ENCODE measurements at regions not wholly inside any gene's neighbourhood (a gene's known extent, or its start where the extent isn't known, plus 50 kb on each side); places are given as distances from the start of the nearest gene placed in this dataset.

DNA sequence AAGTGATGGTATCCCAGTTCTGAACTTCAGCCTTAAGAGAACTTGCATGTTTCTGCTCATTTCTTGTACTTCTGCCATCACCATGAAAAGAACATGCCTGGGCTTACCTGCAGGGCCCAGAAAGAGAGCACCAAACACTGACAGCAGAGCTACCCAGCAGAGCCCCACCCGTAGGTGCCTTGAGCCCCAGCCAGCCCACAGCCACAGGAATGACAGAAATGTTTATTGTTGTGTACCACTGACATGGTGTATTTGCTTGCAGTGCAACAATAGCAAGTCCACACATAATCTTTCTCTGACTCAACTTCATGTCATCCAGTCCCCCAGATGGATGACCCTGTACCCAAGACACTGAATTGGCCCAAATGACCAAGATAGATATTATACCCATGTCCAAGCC, 195.2 kb downstream of the TSHZ3 start:
- no peak for DNase-seq

DNA sequence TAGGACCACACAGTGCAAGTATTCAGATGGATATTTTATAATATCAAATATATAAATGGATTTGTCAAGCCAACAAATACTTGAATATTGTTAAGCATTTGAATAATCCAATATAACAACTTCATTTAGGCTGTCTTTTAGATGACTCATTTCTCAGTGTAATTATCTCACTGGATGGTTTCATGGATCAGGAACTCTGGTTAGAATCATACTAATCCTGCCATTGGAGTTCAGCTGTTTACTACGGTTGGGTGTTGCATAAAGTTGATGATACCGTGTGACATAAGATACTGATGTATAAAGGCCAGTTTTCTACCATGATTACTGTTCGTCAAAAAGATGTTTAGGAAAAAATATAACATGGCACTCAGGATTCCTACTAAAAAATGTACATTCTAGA, 196.3 kb downstream of the TSHZ3 start:
- no peak for DNase-seq

GRCh38 chr19:31149441-31149941, 199.7 kb downstream of the TSHZ3 start:
- DNase-seq = no peak

GRCh38 chr19:31148671-31149070, 200.6 kb downstream of the TSHZ3 start:
- no peak for DNase-seq

DNA sequence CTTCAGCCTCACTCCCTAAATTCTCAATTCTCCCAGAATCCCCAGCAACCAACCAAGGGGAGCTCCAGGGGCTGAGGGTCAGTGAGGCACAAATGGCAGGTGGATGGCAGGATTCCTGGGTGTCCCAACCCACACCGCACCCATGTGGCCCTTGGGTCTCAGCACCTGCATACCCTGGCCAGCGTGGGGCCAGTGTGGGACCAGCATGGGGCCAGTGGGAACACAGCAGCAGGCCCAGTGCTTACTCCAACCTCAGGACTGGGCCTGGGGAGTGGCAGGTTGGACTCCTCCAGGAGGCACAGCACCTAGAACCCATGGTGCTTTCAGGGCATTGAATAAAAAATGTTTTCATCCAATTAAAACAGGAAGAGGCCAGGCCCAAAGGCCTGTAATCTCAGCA, 202.0 kb downstream of the TSHZ3 start:
- DNase-seq = no peak

DNA sequence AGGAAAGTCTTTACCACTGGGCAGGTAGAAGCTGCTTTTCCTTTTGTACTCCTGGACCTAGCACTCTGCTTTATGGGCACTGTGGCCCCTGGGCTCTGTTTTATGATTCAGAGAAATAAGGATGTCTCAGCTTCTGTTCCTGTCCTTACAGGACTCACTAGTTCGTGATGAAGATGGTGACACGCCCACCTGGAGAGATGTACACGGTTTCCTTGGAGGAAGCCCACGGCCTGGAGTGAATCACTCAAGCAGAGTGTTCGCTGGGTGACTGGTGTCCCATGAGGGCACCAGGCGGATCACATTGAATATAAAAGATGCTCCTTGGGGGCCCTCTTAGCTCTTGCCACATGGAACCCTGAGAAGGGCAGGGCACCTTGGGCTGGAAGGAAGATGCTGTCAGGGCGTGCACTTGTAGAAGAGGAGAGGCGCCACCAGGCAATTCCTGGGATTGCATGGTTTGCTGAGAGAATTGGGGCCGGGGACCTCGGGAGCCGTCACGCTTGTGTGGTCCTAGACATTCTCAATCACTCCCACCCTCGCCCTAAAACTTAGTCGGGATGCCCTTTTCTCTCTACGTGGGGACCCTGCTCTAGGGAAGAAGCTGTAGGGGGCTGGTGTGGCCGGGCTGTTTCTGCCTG, 202.6 kb downstream of the TSHZ3 start:
- no peak for DNase-seq

- DNase-seq = no peak
Observed at GRCh38 chr19:31146015-31146414, 203.2 kb downstream of the TSHZ3 start.

GRCh38 chr19:31145007-31145406, 204.2 kb downstream of the TSHZ3 start:
- no peak for DNase-seq

DNA sequence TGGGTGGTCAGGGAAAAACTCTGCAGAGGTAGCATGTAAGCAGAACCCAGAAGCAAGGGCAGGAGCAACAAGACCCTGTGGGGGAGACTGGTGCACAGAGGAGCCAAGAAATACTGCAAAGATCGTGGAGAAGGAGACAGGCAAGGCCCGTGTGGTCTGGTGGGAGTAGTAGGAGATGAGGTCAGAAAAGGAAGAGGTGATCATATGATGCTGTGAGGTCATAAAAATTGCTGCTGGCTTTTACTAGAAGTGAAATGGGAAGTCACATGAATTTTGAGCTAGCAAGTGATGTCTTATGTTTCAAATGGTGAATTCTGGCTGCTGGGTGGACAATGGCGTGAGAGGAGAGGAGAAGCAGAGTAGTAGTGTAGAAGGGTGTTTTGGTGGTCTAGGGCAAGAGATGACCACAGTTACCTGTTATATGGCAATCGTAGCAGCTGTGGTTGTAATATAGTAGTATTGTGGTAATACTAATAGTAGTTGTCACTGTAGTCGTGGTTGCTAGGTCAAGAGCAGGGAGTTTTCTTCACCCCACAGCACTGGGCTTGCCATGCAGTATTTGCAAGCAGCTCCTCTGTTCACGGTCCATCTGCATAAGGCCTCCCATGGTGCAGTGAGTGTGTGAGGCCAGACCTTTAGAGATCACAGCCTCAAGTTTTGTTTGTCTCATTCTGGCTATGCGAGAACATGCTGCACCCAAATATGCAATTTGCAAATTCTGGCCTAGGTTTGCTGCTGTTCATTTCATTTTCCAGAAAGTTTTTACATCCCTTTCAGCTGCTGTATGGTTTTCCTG, 205.0 kb downstream of the TSHZ3 start:
- DNase-seq = no peak

- DNase-seq = no peak
Observed at GRCh38 chr19:31141301-31141700, 207.9 kb downstream of the TSHZ3 start.

GRCh38 chr19:31140717-31141116, 208.5 kb downstream of the TSHZ3 start:
- DNase-seq = no peak

GRCh38 chr19:31139871-31140505, 209.2 kb downstream of the TSHZ3 start:
- no peak for DNase-seq

DNA sequence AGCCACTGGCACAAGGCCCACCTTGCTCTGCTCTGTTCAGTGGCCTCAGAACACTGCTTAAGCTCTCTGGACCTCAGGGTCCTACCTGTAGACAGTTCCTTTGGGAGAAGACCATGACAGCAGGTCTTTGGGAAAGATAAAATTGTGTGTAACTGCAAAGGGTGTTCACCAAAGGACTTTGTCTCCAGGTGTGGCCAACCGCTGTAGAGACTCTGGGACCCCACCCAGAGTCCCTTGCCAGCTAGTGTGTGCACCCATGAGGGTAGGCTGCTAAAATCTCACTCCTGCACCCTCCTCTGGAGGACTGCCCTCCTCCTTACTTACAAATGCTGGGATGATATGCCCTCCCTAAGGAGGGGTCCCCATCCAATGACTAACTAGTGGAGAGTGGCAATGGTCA, 211.2 kb downstream of the TSHZ3 start:
- DNase-seq = no peak

- DNase-seq = no peak
Observed at GRCh38 chr19:31135841-31136240, 213.4 kb downstream of the TSHZ3 start.

- no peak for DNase-seq
Observed at GRCh38 chr19:31132753-31133110, 216.5 kb downstream of the TSHZ3 start.

DNA sequence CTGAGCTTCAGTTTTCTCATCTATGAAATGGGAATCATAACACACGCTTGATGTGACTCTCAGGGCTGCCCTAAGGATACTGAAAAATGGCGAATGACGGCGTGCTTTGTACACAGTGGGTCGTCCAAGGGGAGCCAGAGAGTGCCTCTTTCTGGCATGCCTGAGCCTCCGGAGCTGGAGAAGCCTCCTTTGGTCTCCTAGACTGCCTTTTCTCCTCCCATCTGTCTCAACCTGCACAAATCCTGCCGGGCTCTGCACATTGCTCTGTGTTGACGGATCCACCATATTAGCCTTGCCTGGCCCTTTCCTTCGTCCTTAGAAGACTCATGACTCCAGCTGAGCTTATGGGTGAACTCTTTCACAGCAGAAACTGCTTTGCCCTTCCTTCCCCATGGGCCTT, 220.9 kb downstream of the TSHZ3 start:
- DNase-seq = no peak

- no peak for DNase-seq
Observed at GRCh38 chr19:31127134-31127967, 221.9 kb downstream of the TSHZ3 start.

DNA sequence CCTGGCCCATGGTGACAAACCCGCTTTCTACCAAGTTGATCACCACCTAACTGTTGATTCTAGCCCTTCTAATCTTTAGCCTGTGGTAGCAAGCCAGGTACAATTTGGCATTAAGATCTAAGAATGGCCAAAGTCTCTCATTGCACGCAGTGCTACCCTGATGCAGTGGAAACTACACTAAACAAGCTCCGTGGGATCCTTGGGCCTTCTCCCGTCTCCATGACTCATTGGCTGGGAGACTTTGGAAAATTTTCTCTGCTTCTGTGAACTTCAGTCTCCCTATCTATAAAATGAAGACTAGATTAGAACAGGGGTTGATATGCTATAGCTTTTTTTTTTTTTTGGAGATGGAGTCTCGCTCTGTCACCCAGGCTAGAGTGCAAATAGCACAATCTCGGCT, 223.0 kb downstream of the TSHZ3 start:
- no peak for DNase-seq

DNA sequence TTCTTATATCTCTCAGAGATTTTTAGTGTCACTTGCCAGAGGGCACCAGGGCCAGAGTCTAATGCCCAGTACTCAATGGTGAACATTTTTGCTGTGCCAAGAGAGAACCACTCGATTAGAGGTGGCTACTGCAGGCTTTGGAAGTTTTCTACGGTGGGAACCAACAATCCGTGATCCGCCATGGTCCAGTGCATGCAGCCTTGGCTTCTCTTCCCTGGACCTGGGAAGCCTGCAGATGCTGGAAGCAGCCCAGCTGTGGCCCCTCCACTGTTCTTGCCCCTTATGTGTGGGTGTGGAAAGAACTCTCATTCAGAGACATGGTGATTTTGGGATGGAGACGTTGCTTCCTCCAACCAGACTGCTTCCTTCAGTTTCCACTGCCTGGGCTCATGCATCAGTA, 224.2 kb downstream of the TSHZ3 start:
- no peak for DNase-seq

DNA sequence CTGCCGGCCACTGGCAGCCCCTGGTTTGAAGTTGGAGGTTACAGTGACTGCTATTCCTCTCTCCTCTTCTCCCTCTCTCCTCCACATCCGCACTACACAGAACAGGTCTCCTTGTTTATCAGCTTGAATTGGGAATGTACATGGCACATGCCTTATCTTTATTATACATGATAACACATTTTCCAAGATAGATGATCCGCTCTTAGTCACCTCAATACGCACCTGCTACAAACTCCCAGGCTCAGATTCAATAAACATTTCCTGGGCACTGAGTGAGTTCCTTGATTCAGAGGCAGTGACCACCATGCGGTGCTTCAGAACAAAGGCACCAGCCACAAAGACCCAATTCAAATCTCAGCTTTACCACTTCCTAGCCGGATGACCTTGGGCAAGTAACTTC, 227.7 kb downstream of the TSHZ3 start:
- DNase-seq = no peak

GRCh38 chr19:31120952-31121351, 228.3 kb downstream of the TSHZ3 start:
- DNase-seq = no peak

DNA sequence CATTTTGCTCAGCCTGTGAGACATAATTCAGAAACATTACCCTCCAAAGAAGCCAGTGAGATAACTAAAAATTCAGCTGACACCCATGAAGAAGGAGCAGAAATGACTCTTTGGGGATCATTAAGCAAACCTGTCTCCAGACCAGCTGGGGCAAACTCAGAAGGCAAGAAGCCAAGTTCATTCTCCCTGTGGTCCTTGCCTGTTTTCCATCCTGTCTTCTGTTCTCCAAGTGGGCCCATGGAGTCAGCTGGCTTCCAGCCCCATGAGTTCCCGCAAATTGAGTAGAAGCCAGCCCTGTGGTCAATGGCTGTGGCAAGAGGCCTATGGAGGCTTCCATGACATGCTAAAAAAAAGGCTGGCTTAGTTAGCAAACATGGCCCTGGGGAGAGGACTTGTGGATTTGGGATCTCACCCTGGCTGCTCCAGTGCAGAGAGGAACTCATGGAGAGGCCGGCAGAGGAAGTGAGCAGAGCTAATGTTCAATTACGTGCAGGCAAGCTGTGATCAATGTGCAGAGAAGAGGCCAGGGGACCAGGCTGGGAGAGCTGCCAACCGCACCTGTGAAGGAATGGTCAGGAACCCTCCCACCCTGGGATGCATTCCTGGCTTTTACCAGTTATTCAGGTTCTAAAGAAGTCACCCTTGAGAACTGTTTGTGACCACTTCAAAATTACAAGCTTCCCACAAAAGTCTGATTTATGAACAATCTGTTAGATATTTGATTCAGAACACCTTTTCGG, 229.1 kb downstream of the TSHZ3 start:
- DNase-seq = no peak

All from CD4-positive, alpha-beta T cell treated with Interleukin-6 for 4 hours (primary cell).